SK-N-SH (cell line): ENCODE measurements at regions not wholly inside any gene's neighbourhood (a gene's known extent, or its start where the extent isn't known, plus 50 kb on each side); places are given as distances from the start of the nearest gene placed in this dataset.

Experiments
- CTCF ChIA-PET: fragments of 300-600, 350-600 bp; formaldehyde crosslinking; extraction: SDS; loops from one replicate; lab custom pipeline; 2021; lab: Yijun Ruan, JAX
- POLR2A ChIA-PET: fragments of 350-600 bp; sonication (Branson Sonifier 250); formaldehyde crosslinking; extraction: SDS; loops from one replicate; lab custom pipeline; 2020; ENCODE audit warnings: antibody characterized with exemption, inconsistent platforms; lab: Yijun Ruan, JAX
- DNase-seq: peaks from one replicate; pipeline ENCODE4 v3.0.0; 2012
- H2AFZ ChIP-seq: fragments of 200-600 bp; sonication (generic); 2 replicates; pipeline ENCODE4 v1.8.1; 2016; ENCODE audit warnings: antibody characterized with exemption, mild to moderate bottlenecking, low read depth
- H3F3A ChIP-seq: fragments of 200-600 bp; sonication (generic); replicated peaks from 2 replicates; pipeline ENCODE3; 2016; ENCODE audit warnings: antibody characterized with exemption, mild to moderate bottlenecking; ENCODE audit not compliant: insufficient read depth
- H3K27ac ChIP-seq, 2 experiments: fragments of 200-500 bp in 1 of 2; fragments of 200-600 bp in 1 of 2; sonication (Bioruptor generic) in 1 of 2; sonication (generic), shearing (Covaris generic) in 1 of 2; 2 replicates each; pipeline versions ENCODE4 v1.5.1 to v1.6.1; 2014 to 2016; ENCODE audit warnings: low read depth in 2 of 2, inconsistent platforms in 1 of 2, low read length in 1 of 2, mild to moderate bottlenecking in 1 of 2, mixed read lengths in 1 of 2
- H3K27me3 ChIP-seq: fragments of 200-600 bp; sonication (generic), shearing (Covaris generic); 2 replicates; pipeline ENCODE4 v1.6.1; 2016; ENCODE audit warnings: mixed run types; ENCODE audit not compliant: insufficient read depth
- H3K36me3 ChIP-seq, 2 experiments: fragments of 200-500 bp in 1 of 2; fragments of 200-600 bp in 1 of 2; sonication (Bioruptor generic) in 1 of 2; sonication (generic) in 1 of 2; replicated peaks in 1 of 2; 2 replicates each; pipeline versions ENCODE3 to v1.5.1; 2014 to 2016; ENCODE audit warnings: low read length in 1 of 2, mild to moderate bottlenecking in 1 of 2; ENCODE audit not compliant: insufficient read depth in 2 of 2, control insufficient read depth in 1 of 2
- H3K4me1 ChIP-seq, 2 experiments: fragments of 200-500 bp in 1 of 2; fragments of 200-600 bp in 1 of 2; sonication (Bioruptor generic) in 1 of 2; sonication (generic), shearing (Covaris generic) in 1 of 2; 2 replicates each; pipeline versions ENCODE4 v1.5.1 to v1.6.1; 2014 to 2016; ENCODE audit warnings: low read depth in 1 of 2, low read length in 1 of 2, mixed run types in 1 of 2; ENCODE audit not compliant: insufficient read depth in 2 of 2, control insufficient read depth in 1 of 2
- H3K4me2 ChIP-seq: fragments of 200-600 bp; sonication (generic), shearing (Covaris generic); 2 replicates; pipeline ENCODE4 v1.6.1; 2017; ENCODE audit warnings: mixed run types
- H3K4me3 ChIP-seq, 2 experiments: fragments of 200-500 bp in 1 of 2; fragments of 200-600 bp in 1 of 2; sonication (Bioruptor generic) in 1 of 2; sonication (generic), shearing (Covaris generic) in 1 of 2; 2 replicates each; pipeline versions ENCODE4 v1.5.1 to v1.8.1; 2014 to 2016; ENCODE audit warnings: low read depth in 2 of 2, inconsistent platforms in 1 of 2, low read length in 1 of 2, mild to moderate bottlenecking in 1 of 2, mixed read lengths in 1 of 2, moderate library complexity in 1 of 2
- H3K79me2 ChIP-seq: fragments of 200-600 bp; sonication (generic); 2 replicates; pipeline ENCODE4 v1.8.1; 2017; ENCODE audit warnings: mild to moderate bottlenecking; ENCODE audit not compliant: insufficient read depth
- H3K9ac ChIP-seq: fragments of 200-600 bp; sonication (generic); 2 replicates; pipeline ENCODE4 v1.6.1; 2017; ENCODE audit warnings: mixed run types
- H3K9me2 ChIP-seq: fragments of 200-600 bp; sonication (generic); 2 replicates; pipeline ENCODE4 v1.6.1; 2017; ENCODE audit warnings: mixed run types
- H3K9me3 ChIP-seq: fragments of 200-600 bp; sonication (generic); 2 replicates; pipeline ENCODE4 v1.6.1; 2017; ENCODE audit warnings: mixed run types, mild to moderate bottlenecking, moderate library complexity
- H4K20me1 ChIP-seq: fragments of 200-600 bp; sonication (generic); 2 replicates; pipeline ENCODE4 v1.6.1; 2017; ENCODE audit warnings: mild to moderate bottlenecking, mixed run types; ENCODE audit not compliant: insufficient read depth
- EZH2phosphoT487 ChIP-seq: fragments of 200-600 bp; sonication (generic); IDR thresholded peaks from 2 replicates; pipeline ENCODE4 v1.6.1; 2017; ENCODE audit warnings: low read depth, mixed run types, mild to moderate bottlenecking, antibody characterized with exemption, moderate library complexity, borderline replicate concordance
- IRF3 ChIP-seq: fragments of 150-350 bp; IDR thresholded peaks from 2 replicates; pipeline ENCODE4 v1.6.1; 2016; ENCODE audit warnings: mild to moderate bottlenecking, low read depth, low read length
- NFIC ChIP-seq: IDR thresholded peaks from 2 replicates; pipeline ENCODE4 v1.4.0; 2012; ENCODE audit warnings: borderline replicate concordance
- NRF1 ChIP-seq: IDR thresholded peaks from 2 replicates; pipeline ENCODE4 v1.6.1; 2012; ENCODE audit warnings: low read depth, mild to moderate bottlenecking, low read length
- PBX3 ChIP-seq: IDR thresholded peaks from 2 replicates; pipeline ENCODE4; 2012
- POLR2AphosphoS5 ChIP-seq: IDR thresholded peaks from 2 replicates; pipeline ENCODE4 v1.6.1; 2012; ENCODE audit warnings: low read depth, low read length
- RAD21 ChIP-seq: IDR thresholded peaks from 2 replicates; pipeline ENCODE4 v1.6.1; 2012; ENCODE audit warnings: mild to moderate bottlenecking, low read length
- RCOR1 ChIP-seq: fragments of 150-350 bp; IDR thresholded peaks from 2 replicates; pipeline ENCODE4 v1.6.1; 2017; ENCODE audit warnings: antibody characterized with exemption, low read length
- TAF1 ChIP-seq: IDR thresholded peaks from 2 replicates; pipeline ENCODE4 v1.6.1; 2012; ENCODE audit warnings: low read depth, mild to moderate bottlenecking, low read length, moderate library complexity, borderline replicate concordance
- TEAD4 ChIP-seq: IDR thresholded peaks from 2 replicates; pipeline ENCODE4 v1.4.0; 2012; ENCODE audit warnings: mild to moderate bottlenecking, borderline replicate concordance; ENCODE audit not compliant: insufficient read depth
- ZBTB33 ChIP-seq: IDR thresholded peaks from 2 replicates; pipeline ENCODE4 v1.4.0; 2012; ENCODE audit warnings: low read depth, borderline replicate concordance
- WGBS: methylation state at CpG from one replicate; pipeline ENCODE4 v1.1.6; 2017; ENCODE audit warnings: low lambda C conversion rate; 5-methylcytosine and 5-hydroxymethylcytosine counted together
- TF ChIP-seq, protein P1 (sequence below): fragments of 200-600 bp; sonication (generic); IDR thresholded peaks from 2 replicates; pipeline ENCODE4 v1.6.1; 2017; ENCODE audit warnings: antibody characterized with exemption, mild to moderate bottlenecking, moderate library complexity
- TF ChIP-seq, protein P2 (sequence below): IDR thresholded peaks from 2 replicates; pipeline ENCODE4 v1.4.0; 2012; ENCODE audit warnings: low read depth, borderline replicate concordance

DNA sequence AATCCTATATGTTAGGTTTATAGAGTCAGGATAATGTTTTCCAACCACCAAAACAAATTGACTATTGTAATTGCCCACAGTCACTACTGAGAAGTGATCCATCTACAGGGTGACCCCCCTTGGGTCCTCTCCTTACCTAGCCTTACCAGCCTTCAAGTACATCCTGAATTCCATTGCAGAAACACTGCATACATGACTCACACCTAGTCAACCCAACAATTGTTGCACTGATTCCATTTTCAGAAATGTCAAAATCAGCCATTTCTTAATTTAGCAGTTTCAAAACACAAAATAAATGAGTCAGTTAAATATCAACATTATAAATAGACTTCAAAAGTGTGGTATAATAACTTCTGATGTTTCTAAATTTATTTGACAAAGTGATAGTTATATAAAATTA is 106.3 kb upstream of the TNIP3 start (continued):
- no peak for TF ChIP-seq PBX3

- 6% methylated on average over 1 of the region's 1 CpG for WGBS
- POLR2A ChIA-PET, result no interaction called here
- CTCF ChIA-PET, result interaction anchor here (0.7 kb wide), 1 partner anchor 19 kb away, joined by 3 read pairs; no protein-coding TSS in a partner anchor
Measured at GRCh38 chr4:121269001-121269400, 104.9 kb upstream of the TNIP3 start.

More at GRCh38 chr4:121269001-121269400, 104.9 kb upstream of the TNIP3 start:
- no peak overlapping the region for H2AFZ ChIP-seq
- H3K4me1 ChIP-seq, result no peaks in the 10 kb centered on the region
- no peaks in the 10 kb centered on the region; the same call in 1 of the 2 replicates for H3K27me3 ChIP-seq
- no peaks in the 10 kb centered on the region for H4K20me1 ChIP-seq
- H3K36me3 ChIP-seq, result no peaks in the 10 kb centered on the region
- no peaks in the 10 kb centered on the region for H3K79me2 ChIP-seq
- no peak for DNase-seq
- no peaks in the 10 kb centered on the region for H3F3A ChIP-seq
- TF ChIP-seq IRF3, result no peak
- TF ChIP-seq NFIC, result no peak
- no peak for TF ChIP-seq NRF1
- no peak for TF ChIP-seq ZBTB33
- no peak for TF ChIP-seq TEAD4
- TF ChIP-seq, protein P1, sequence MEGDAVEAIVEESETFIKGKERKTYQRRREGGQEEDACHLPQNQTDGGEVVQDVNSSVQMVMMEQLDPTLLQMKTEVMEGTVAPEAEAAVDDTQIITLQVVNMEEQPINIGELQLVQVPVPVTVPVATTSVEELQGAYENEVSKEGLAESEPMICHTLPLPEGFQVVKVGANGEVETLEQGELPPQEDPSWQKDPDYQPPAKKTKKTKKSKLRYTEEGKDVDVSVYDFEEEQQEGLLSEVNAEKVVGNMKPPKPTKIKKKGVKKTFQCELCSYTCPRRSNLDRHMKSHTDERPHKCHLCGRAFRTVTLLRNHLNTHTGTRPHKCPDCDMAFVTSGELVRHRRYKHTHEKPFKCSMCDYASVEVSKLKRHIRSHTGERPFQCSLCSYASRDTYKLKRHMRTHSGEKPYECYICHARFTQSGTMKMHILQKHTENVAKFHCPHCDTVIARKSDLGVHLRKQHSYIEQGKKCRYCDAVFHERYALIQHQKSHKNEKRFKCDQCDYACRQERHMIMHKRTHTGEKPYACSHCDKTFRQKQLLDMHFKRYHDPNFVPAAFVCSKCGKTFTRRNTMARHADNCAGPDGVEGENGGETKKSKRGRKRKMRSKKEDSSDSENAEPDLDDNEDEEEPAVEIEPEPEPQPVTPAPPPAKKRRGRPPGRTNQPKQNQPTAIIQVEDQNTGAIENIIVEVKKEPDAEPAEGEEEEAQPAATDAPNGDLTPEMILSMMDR, result no peak
- TF ChIP-seq TAF1, result no peak
- TF ChIP-seq, protein P2, sequence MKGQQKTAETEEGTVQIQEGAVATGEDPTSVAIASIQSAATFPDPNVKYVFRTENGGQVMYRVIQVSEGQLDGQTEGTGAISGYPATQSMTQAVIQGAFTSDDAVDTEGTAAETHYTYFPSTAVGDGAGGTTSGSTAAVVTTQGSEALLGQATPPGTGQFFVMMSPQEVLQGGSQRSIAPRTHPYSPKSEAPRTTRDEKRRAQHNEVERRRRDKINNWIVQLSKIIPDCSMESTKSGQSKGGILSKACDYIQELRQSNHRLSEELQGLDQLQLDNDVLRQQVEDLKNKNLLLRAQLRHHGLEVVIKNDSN, result no peak
- no peak for TF ChIP-seq POLR2AphosphoS5
- no peak for TF ChIP-seq EZH2phosphoT487
- TF ChIP-seq RCOR1, result no peak
- no peak for TF ChIP-seq RAD21
- no peaks in the 10 kb centered on the region for H3K9me2 ChIP-seq
- no peak overlapping the region for H3K4me2 ChIP-seq
- H3K4me3 ChIP-seq, result no peak overlapping the region
- no peak overlapping the region for H3K9ac ChIP-seq
- H3K27ac ChIP-seq, result no peak overlapping the region
- no peaks in the 10 kb centered on the region for H3K9me3 ChIP-seq
